ENCODE measurements at regions not wholly inside any gene's neighbourhood (a gene's known extent, or its start where the extent isn't known, plus 50 kb on each side); places are given as distances from the start of the nearest gene placed in this dataset.
"Not testable (repeated sequence)": the region's sequence is repeated elsewhere in the genome, so short reads cannot be mapped to it uniquely, and the experiment has no call there.

- Histone ChIP-seq H3K9me3 (ENCODE audit: insufficient read depth, low read length, severe bottlenecking) (no peaks in the 10 kb centered on the region), H2AFZ (ENCODE audit: low read depth, low read length) (no peak overlapping the region), H3K4me3 (ENCODE audit: low read depth in 1 of 2, low read length in 2 of 2) (no peak overlapping the region), H3K27me3 (ENCODE audit: insufficient read depth, low read length, poor library complexity) (no peaks in the 10 kb centered on the region), H3K27ac (ENCODE audit: low read length) (no peak overlapping the region), H3K4me1 (ENCODE audit: insufficient read depth, low read length) (peaks cover 10% of the 10 kb centered on the region), H3K9ac (ENCODE audit: low read depth, low read length) (no peak overlapping the region), H3K36me3 (ENCODE audit: insufficient read depth, low read length) (no peaks in the 10 kb centered on the region), H3K4me2 (ENCODE audit: insufficient read depth, low read length) (no peak overlapping the region), H3K79me2 (ENCODE audit: insufficient read depth, low read length) (no peaks in the 10 kb centered on the region), H4K20me1 (ENCODE audit: insufficient read depth, low read length) (no peaks in the 10 kb centered on the region)
- TF ChIP-seq, protein P1, sequence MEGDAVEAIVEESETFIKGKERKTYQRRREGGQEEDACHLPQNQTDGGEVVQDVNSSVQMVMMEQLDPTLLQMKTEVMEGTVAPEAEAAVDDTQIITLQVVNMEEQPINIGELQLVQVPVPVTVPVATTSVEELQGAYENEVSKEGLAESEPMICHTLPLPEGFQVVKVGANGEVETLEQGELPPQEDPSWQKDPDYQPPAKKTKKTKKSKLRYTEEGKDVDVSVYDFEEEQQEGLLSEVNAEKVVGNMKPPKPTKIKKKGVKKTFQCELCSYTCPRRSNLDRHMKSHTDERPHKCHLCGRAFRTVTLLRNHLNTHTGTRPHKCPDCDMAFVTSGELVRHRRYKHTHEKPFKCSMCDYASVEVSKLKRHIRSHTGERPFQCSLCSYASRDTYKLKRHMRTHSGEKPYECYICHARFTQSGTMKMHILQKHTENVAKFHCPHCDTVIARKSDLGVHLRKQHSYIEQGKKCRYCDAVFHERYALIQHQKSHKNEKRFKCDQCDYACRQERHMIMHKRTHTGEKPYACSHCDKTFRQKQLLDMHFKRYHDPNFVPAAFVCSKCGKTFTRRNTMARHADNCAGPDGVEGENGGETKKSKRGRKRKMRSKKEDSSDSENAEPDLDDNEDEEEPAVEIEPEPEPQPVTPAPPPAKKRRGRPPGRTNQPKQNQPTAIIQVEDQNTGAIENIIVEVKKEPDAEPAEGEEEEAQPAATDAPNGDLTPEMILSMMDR (IDR thresholded peaks at IDR 0.05; ENCODE audit: borderline replicate concordance, extremely low read depth, low read length, poor library complexity, severe bottlenecking), result no peak
- no peak for TF ChIP-seq EZH2 (IDR thresholded peaks at IDR 0.05; ENCODE audit: borderline replicate concordance, low read depth, low read length, severe bottlenecking)
- no peak for ATAC-seq (ENCODE audit: insufficient read depth, low read depth)
- DNase-seq, result no peak
Measured at GRCh38 chr1:147052143-147052542, 114.0 kb downstream of the NBPF12 start.

GRCh38 chr1:147051136-147051535 lies 113.0 kb downstream of the NBPF12 start:
- Histone ChIP-seq H4K20me1 (ENCODE audit: insufficient read depth, low read length) (no peaks in the 10 kb centered on the region), H3K4me2 (ENCODE audit: insufficient read depth, low read length) (no peak overlapping the region), H3K4me1 (ENCODE audit: insufficient read depth, low read length) (peaks cover 20% of the 10 kb centered on the region), H3K4me3 (ENCODE audit: low read depth in 1 of 2, low read length in 2 of 2) (no peak overlapping the region), H3K79me2 (ENCODE audit: insufficient read depth, low read length) (no peaks in the 10 kb centered on the region), H3K36me3 (ENCODE audit: insufficient read depth, low read length) (no peaks in the 10 kb centered on the region), H2AFZ (ENCODE audit: low read depth, low read length) (no peak overlapping the region), H3K9ac (ENCODE audit: low read depth, low read length) (no peak overlapping the region), H3K27me3 (ENCODE audit: insufficient read depth, low read length, poor library complexity) (no peaks in the 10 kb centered on the region), H3K27ac (ENCODE audit: low read length) (no peak overlapping the region), H3K9me3 (ENCODE audit: insufficient read depth, low read length, severe bottlenecking) (no peaks in the 10 kb centered on the region)
- TF ChIP-seq, protein P1 (IDR thresholded peaks at IDR 0.05; ENCODE audit: borderline replicate concordance, extremely low read depth, low read length, poor library complexity, severe bottlenecking), result no peak
- no peak for TF ChIP-seq EZH2 (IDR thresholded peaks at IDR 0.05; ENCODE audit: borderline replicate concordance, low read depth, low read length, severe bottlenecking)
- ATAC-seq (ENCODE audit: insufficient read depth, low read depth) (no peak), DNase-seq (no peak)

DNA sequence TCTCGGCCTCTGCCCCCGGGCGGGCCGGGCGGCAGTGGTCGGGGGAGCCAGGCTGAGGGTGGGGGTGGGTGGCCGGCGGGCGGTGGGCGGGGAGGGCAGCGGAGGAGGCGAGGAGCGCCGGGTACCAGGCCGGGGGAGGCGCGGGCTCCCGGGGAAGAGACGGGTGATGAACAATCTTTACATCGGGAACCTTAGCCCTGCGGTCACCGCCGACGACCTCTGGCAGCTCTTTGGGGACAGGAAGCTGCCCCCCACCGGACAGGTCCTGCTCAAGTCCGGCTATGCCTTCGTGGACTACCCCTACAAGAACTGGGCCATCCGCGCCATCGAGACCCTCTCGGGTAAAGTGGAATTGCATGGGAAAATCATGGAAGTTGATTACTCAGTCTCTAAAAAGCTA lies 112.5 kb downstream of the NBPF12 start:
- H3K9ac ChIP-seq (ENCODE audit: low read depth, low read length), result no peak overlapping the region
- no peak overlapping the region for H3K27ac ChIP-seq (ENCODE audit: low read length)
- H3K4me2 ChIP-seq (ENCODE audit: insufficient read depth, low read length), result no peak overlapping the region
- ATAC-seq (ENCODE audit: insufficient read depth, low read depth) (no peak), DNase-seq (no peak)
- H3K36me3 ChIP-seq (ENCODE audit: insufficient read depth, low read length), result no peaks in the 10 kb centered on the region
- no peaks in the 10 kb centered on the region for H3K9me3 ChIP-seq (ENCODE audit: insufficient read depth, low read length, severe bottlenecking)
- no peak for TF ChIP-seq EZH2 (IDR thresholded peaks at IDR 0.05; ENCODE audit: borderline replicate concordance, low read depth, low read length, severe bottlenecking)
- TF ChIP-seq, protein P1 (IDR thresholded peaks at IDR 0.05; ENCODE audit: borderline replicate concordance, extremely low read depth, low read length, poor library complexity, severe bottlenecking), result no peak
- no peaks in the 10 kb centered on the region for H3K27me3 ChIP-seq (ENCODE audit: insufficient read depth, low read length, poor library complexity)
- peaks cover 25% of the 10 kb centered on the region for H3K4me1 ChIP-seq (ENCODE audit: insufficient read depth, low read length)
- H3K4me3 ChIP-seq (ENCODE audit: low read depth in 1 of 2, low read length in 2 of 2), result no peak overlapping the region
- no peaks in the 10 kb centered on the region for H4K20me1 ChIP-seq (ENCODE audit: insufficient read depth, low read length)
- no peaks in the 10 kb centered on the region for H3K79me2 ChIP-seq (ENCODE audit: insufficient read depth, low read length)
- H2AFZ ChIP-seq (ENCODE audit: low read depth, low read length), result no peak overlapping the region

GRCh38 chr1:147046863-147047394 lies 108.8 kb downstream of the NBPF12 start:
- peak; percentile 81 for ATAC-seq (ENCODE audit: insufficient read depth, low read depth)
- Histone ChIP-seq H2AFZ (ENCODE audit: low read depth, low read length) (peak overlapping the region; percentile 56), H3K4me3 (ENCODE audit: low read depth in 1 of 2, low read length in 2 of 2) (peak overlapping the region in 1 of 2 experiments; percentile 27; a peak in 2 of 4 replicates), H3K4me1 (ENCODE audit: insufficient read depth, low read length) (peaks cover 40% of the 10 kb centered on the region), H3K9ac (ENCODE audit: low read depth, low read length) (peak overlapping the region; percentile 35), H3K4me2 (ENCODE audit: insufficient read depth, low read length) (peak overlapping the region; percentile 51), H3K27ac (ENCODE audit: low read length) (peak overlapping the region; percentile 75)
- not testable (repeated sequence) for H3K27me3 ChIP-seq (ENCODE audit: insufficient read depth, low read length, poor library complexity); H3K9me3 ChIP-seq (ENCODE audit: insufficient read depth, low read length, severe bottlenecking); H3K79me2 ChIP-seq (ENCODE audit: insufficient read depth, low read length); H3K36me3 ChIP-seq (ENCODE audit: insufficient read depth, low read length); DNase-seq; H4K20me1 ChIP-seq (ENCODE audit: insufficient read depth, low read length)
